ENCODE measurements at regions not wholly inside any gene's neighbourhood (a gene's known extent, or its start where the extent isn't known, plus 50 kb on each side); places are given as distances from the start of the nearest gene placed in this dataset.

- TF ChIP-seq CTCF (IDR thresholded peaks at IDR 0.05; ENCODE audit: poor library complexity) (no peak), EZH2 (IDR thresholded peaks at IDR 0.05; ENCODE audit: borderline replicate concordance) (no peak)
These were observed 687.1 kb downstream of the TAF11L14 start for GRCh38 chr5:18321262-18321942.
